ENCODE measurements at regions not wholly inside any gene's neighbourhood (a gene's known extent, or its start where the extent isn't known, plus 50 kb on each side); places are given as distances from the start of the nearest gene placed in this dataset.

DNA sequence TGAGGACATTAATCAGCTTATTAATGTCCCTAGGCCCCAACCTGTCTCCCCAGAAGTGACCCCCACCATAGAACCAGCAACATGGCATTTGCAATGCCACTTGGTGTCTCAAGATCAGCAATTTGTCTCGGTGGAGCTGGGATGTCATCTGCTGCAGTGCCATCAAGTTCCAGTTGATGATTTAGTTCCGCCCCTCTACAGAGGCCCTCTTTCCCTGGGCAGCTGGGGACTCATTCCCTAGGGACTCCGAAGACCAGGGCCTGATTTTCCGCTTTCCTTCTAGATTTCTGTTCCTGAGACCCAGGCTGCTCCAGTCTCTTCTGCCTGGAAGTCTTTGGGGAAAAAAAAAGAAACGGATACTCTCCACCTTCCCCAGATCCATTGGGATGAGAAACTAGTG lies 122.5 kb upstream of the NANOS1 start:
- TF ChIP-seq, protein P1, sequence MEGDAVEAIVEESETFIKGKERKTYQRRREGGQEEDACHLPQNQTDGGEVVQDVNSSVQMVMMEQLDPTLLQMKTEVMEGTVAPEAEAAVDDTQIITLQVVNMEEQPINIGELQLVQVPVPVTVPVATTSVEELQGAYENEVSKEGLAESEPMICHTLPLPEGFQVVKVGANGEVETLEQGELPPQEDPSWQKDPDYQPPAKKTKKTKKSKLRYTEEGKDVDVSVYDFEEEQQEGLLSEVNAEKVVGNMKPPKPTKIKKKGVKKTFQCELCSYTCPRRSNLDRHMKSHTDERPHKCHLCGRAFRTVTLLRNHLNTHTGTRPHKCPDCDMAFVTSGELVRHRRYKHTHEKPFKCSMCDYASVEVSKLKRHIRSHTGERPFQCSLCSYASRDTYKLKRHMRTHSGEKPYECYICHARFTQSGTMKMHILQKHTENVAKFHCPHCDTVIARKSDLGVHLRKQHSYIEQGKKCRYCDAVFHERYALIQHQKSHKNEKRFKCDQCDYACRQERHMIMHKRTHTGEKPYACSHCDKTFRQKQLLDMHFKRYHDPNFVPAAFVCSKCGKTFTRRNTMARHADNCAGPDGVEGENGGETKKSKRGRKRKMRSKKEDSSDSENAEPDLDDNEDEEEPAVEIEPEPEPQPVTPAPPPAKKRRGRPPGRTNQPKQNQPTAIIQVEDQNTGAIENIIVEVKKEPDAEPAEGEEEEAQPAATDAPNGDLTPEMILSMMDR (IDR thresholded peaks at IDR 0.05 in 4 of 5, conservative IDR thresholded peaks at IDR 0.05 in 1 of 5) = no peak
- no peak for TF ChIP-seq POLR2A (IDR thresholded peaks at IDR 0.05)

Measured in gastrocnemius medialis (tissue), 4 donors.